Stomach (tissue), 4 donors: ENCODE measurements at regions not wholly inside any gene's neighbourhood (a gene's known extent, or its start where the extent isn't known, plus 50 kb on each side); places are given as distances from the start of the nearest gene placed in this dataset.

Experiments
- CTCF ChIP-seq, 7 experiments: fragments of 450-650 bp in 4 of 7; fragments of 200-600 bp in 3 of 7; sonication (generic) in 3 of 7; IDR thresholded peaks; one replicate each; pipeline ENCODE4 v1.5.1; 2016 to 2019; ENCODE audit warnings: antibody characterized with exemption in 7 of 7, control low read depth in 2 of 7, mild to moderate bottlenecking in 1 of 7
- EP300 ChIP-seq: sonication (generic); formaldehyde crosslinking; IDR thresholded peaks from one replicate; pipeline ENCODE4 v1.6.1; 2017; ENCODE audit warnings: antibody characterized with exemption
- POLR2A ChIP-seq, 4 donors: fragments of 450-650 bp; IDR thresholded peaks; one replicate each; pipeline ENCODE4 v1.6.1; 2016; ENCODE audit warnings: antibody characterized with exemption in 4 of 4, control low read depth in 2 of 4, mild to moderate bottlenecking in 1 of 4, moderate library complexity in 1 of 4
- POLR2AphosphoS5 ChIP-seq, 3 donors: sonication (generic); formaldehyde crosslinking; IDR thresholded peaks; one replicate each; pipeline ENCODE4 v1.6.1; 2016; ENCODE audit warnings: antibody characterized with exemption in 3 of 3

- TF ChIP-seq CTCF (IDR thresholded peaks at IDR 0.05) = no peak
- TF ChIP-seq POLR2A (IDR thresholded peaks at IDR 0.05) = no peak
- no peak for TF ChIP-seq POLR2AphosphoS5 (IDR thresholded peaks at IDR 0.05)
- TF ChIP-seq EP300 = no peak
Measured at GRCh38 chrX:39681885-39682284, 415.9 kb downstream of the BCOR start.
